ENCODE measurements at regions not wholly inside any gene's neighbourhood (a gene's known extent, or its start where the extent isn't known, plus 50 kb on each side); places are given as distances from the start of the nearest gene placed in this dataset.

DNA sequence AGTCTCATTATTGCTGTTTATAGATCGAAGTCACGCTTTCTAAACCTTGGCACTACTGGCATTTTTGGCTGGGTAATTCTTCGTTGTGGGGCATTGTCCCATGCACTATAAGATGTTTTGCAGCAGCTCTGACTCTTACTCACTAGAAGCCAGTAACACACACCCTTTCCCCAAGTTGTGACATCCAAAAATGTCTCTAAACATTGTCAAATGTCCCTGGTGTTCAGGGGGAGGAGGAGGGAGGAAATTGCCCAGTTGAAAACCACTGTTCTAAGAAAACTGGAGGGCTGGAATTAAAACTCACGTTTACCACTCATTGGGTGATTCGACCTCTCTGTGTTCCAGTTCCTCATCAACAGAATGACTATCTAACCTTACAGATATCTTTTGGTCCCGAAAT, 115.7 kb upstream of the KLF7 start:
- intact Hi-C loops (cut with DNase I) = no loop called here
- no peak for DNase-seq
- no peak for ATAC-seq (ENCODE audit: poor library complexity)

DNA sequence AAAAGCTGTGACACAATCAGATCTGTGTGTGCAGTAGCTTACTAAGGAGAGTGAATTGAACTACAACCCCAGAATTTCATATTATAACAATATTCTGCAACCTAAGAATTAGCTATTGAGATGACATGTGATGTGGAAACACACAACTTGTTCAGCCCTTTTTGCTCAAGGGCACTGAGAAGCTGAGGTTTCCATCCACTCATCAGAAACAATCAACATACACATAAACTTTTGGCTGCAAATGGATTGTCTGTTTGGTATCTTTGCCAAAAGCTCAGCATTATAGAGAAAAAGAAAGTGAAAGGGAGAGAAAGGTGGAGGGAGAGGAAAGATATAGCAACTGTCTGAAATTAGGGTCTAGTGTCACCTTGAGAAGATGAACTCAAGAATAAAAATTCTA, 117.2 kb upstream of the KLF7 start:
- DNase-seq = no peak
- no peak for ATAC-seq (ENCODE audit: poor library complexity)
- intact Hi-C loops (cut with DNase I) = no loop called here

DNA sequence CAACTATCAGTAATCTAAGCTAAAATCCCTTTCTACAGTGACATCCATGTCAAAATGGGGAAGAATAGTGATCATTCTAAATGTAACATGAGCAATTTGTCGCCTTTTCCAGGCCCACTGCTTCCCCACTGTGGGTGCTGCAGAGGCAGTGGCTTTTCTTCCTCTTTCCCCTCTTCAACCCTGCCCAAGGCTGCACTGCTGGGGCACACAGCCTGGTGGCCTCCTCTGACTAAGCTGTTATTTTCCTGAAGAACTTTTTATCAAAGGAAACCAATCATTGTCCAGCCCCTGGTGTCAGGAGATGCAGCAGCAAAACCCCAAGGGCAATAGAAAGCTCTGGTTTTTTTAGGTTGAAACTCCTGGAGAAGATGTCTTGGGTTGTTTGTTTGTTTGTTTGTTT, 117.6 kb upstream of the KLF7 start:
- peak; percentile 59 for DNase-seq
- intact Hi-C loops (cut with DNase I) = no loop called here

DNA sequence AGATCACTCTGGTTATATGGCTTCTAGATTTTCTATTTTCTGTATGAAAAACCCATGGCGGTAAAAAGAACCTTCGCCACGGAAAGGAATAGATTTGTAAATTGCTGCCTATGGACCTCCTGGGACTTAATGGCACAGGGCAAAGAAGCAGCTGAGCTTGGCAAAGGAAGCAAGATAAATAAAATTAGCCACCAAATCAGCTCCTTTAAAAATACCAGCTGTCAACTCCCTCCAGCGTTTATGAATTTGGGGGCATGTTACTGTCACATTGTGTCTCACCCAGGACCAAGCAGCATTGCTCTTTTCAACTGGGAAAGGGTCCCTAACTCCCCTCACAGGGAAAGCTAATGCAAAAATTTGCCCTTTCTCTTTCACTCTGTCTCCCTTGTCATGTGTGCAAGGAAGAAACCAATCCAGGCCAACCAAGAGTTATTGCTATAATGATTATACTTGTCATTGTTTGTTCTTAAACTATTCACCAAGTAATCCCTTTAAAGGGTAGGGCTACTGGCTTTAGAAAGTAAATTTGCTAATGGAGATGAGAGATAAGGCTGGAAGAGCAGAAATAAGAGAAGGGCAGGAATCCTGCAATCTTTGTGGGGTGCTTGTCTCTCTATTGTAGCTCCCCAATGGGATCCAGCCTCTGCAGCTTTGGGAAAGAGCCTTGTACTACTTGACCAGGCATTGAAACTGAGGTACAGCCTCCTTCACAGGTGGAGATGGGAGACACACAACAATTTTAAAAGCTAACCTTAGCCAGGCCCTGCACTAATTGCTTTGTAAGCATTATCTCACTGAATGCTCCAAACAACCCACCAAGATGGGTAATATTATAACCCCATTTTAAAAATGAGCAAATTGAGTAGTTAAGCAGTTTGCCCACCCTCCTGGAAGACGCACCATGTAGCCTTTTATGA, 119.1 kb upstream of the KLF7 start:
- peak; percentile 80 for ATAC-seq (ENCODE audit: poor library complexity)
- DNase-seq = no peak
- intact Hi-C loops (cut with DNase I) = loop anchor here (2.0 kb wide), 1 partner anchor 50 kb away; no protein-coding TSS in a partner anchor

More for the DNA sequence above, 117.6 kb upstream of the KLF7 start:
- peak; percentile 59 for ATAC-seq (ENCODE audit: poor library complexity)

DNA sequence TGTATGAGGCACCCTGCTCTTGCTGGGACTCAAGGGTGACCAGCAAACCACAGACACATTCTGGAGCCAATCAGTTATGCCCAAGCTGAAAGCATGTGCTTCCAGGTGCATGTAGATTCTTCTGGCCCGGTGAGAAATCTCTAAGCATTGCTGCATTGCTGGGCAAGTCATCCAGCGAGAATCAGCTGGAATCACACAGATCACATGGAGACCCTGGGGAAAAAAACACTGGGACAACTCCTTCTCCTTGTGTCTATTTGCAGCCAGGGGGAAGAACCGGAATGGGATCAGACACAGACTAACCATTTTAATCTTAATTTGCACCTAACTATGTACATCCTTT, 119.7 kb upstream of the KLF7 start:
- DNase-seq (no peak), ATAC-seq (ENCODE audit: poor library complexity) (peak; percentile 11)
- intact Hi-C loops (cut with DNase I) = loop anchor here (2.0 kb wide), 1 partner anchor 49 kb away; no protein-coding TSS in a partner anchor

DNA sequence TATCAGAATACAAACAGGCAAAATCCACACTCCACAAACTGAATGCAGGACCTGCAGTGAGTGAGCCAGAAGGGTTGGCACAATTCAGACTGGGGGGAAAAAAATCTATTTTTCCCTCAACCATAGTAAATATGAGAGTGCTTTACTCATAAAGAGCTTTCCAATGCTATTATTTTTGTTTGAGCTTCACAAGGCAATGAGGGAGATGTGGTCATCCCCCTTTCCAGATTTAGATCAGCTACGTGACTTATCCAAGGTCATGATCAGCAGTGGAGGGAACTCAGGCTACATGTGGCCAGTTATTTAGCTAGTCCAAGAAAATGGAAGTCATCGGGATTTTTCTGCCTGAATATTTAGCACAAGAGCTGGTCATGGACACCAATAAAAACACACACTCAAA, 120.4 kb upstream of the KLF7 start:
- ATAC-seq (ENCODE audit: poor library complexity) (no peak), DNase-seq (no peak)
- intact Hi-C loops (cut with DNase I) = no loop called here

DNA sequence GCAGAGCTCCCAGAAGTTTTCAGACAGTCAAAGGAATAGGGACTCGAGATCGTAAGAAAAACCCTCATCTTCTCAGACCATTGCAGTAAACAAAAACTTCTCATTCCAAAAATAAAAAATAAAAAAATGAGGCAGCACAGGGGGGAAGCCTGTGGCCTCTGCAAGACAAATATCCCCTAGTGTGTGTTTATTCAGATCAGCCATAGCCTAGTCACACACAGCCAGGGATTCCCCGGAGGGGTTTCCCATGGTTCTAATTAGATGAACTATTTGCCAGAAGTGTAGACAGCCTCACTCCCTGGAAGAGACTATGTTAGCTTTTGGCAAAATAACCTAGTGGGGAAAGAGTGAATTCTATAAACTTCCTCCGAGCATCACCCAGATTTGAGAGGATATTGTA, 122.9 kb upstream of the KLF7 start:
- DNase-seq (no peak), ATAC-seq (ENCODE audit: poor library complexity) (no peak)
- intact Hi-C loops (cut with DNase I) = no loop called here

DNA sequence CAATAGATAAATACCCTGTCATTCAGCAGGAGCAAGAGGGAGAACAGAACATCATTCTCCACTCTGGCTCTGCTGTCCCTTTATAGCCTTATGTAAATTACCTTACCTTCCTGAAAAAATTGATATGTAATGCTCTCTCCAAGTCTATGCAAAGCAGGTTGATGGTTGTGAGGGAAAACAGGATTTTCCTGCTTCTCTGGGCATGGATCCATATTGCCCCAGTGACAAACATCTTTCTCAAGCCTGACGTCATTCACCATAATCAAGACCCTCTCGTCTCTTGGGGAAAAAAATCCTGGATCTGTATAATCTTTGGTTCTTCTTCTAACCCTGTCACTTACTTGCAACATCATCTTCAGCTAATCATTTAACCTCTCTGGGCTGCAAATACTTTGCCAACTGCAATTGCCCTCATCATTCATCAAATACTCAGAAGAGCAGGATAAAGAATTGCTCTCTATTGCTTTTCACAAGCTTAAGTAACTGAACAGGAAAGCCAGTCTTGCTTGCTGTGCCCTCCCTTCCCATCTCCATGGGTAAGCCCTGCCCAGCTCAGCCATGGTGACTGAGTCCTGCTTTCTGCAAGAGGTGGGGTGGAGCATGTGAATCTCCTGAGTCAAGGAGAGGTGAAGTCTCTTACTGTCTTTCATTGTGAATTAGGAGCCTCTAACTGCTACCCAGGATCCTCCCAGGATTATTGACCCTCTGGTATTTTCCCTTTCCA, 123.7 kb upstream of the KLF7 start:
- intact Hi-C loops (cut with DNase I) = no loop called here
- no peak for DNase-seq
- ATAC-seq (ENCODE audit: poor library complexity) = no peak

DNA sequence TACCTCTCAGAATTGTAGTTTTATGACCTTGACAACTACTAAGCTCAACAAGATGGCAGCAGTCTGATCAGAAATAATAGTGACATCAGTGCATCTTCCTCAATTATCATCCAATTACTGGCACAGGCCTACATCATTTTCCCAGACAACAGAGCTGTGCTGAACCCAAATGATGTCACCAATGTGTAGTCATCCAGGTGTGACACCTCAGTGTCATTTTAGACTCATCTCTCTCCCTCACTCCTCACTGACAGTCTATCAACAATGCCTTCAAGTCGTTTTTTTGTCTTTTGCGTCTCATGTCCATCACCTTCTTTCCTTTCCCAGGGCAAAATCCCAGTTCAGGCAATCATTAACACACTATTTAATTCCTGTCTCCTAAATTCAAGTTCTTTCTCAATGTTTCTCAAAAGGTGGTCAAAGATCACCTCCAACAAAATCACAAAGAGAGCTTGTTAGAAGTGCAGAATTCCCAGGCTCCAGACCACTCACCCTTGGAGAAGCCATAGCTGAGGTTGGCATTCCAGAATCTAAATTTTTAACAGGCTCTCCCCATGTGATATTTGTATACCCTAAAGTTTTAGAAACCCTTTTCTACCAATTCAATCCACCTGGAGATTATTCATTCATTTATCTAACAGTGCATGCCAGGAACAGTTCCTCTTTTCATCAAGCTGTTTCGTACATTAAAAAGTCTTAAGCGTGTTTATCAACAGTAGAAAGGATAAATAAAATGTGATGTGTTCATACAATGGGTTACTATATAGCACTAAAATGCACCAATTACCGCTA, 125.3 kb upstream of the KLF7 start:
- ATAC-seq (ENCODE audit: poor library complexity) (no peak), DNase-seq (no peak)
- intact Hi-C loops (cut with DNase I) = no loop called here

DNA sequence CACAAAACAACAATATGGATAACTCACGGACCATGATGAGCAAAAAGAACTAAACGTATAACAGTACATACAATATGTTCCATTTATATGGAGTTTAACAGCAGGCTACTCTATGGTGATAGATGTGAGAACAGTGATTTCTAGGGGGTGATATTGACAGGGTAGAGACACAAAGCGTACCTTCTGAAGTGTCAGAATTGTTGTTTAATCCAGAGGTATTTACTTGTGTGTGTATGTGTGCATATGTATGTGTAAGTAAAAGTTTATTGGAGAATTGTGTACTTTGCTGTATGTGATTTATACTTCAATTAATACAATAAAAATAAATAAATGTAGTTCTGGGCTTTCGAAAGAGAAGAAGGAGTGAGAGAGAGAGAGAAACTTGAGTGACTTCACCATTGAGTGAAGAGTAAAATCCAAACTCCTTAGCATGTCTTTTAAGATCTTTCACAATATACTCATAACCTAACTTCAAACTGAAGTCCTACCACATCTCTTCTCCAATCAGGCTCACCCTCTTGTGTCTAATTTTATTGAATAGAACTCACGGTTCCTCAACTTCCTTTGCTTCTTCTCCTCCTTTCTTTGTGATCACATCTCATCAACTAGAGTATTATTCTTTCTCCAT, 126.0 kb upstream of the KLF7 start:
- ATAC-seq (ENCODE audit: poor library complexity) = no peak
- intact Hi-C loops (cut with DNase I) = no loop called here

DNA sequence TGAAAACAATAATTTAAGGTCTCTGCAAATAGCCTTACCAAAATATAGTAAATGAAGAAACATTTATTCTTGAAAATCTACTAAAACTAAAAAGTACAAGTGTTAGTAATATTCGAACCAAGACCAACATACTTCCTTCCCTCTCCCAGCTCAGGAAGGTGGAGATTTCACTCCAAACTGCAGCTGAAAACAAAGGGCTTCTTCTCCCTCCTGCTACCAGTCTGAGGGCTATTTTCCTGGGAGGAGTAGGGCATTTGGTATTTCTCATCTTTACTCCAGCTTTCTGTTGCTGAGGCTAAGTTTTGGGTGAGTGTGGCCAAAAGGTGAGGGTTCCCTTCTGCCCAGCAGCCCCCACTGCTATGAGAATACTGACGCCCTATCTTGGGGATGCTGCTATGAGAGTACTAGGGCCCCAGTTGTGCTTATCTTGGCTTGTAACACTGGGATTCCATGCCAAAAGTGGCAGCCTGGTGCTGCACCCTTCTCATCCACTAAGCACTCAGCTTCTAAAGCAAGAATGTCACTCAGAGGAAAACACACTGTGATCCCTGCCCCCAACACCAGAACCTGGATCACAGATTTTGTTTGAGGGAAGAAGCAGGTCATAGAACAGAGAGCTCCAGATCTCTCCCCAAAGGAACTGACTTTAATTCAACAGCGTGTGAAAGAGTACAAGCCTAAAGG, 130.7 kb upstream of the KLF7 start:
- ATAC-seq (ENCODE audit: poor library complexity) (peak; percentile 95), DNase-seq (no peak)
- intact Hi-C loops (cut with DNase I) = no loop called here

More for the DNA sequence above, 126.0 kb upstream of the KLF7 start:
- DNase-seq = no peak

DNA sequence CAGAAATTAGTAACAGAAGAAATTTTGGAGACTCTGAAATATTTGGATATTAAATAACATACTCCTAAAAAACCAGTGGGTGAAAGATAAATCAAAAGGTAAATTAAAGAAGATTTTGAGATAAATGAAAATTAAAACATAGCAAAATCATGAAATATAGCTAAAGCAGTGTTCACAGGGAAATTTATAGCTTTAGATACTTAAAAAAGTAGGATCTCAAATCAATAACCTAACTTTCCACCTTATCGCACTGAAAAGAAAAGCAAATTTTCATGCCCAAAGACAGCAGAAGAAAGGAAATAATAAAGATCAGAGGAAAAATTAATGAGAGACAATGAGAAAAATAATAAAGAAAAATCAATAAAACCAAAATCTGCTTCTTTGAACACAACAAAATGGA, 135.1 kb upstream of the KLF7 start:
- ATAC-seq (ENCODE audit: poor library complexity) = no peak
- intact Hi-C loops (cut with DNase I) = no loop called here
- DNase-seq = no peak

DNA sequence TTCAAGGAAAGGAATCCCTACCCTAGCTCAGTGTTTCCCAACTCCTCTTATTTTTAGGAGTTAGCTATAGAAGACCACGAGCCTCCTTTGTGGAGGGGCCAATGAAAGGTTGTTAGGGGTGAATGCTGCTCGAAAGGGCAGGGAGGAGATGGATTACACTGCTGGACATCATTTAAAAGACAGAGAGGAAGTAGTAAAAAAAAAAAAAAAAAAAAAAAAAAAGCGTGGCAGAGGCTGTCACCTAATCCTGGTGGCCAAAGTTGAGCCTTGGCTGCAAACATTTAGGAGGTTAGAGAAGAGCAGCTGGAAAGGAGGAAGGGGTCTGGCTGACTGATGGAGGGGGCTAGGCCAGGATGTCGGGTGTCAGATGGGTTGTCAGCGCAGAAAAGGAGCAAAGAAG, 139.0 kb upstream of the KLF7 start:
- DNase-seq (no peak), ATAC-seq (ENCODE audit: poor library complexity) (no peak)
- intact Hi-C loops (cut with DNase I) = no loop called here

DNA sequence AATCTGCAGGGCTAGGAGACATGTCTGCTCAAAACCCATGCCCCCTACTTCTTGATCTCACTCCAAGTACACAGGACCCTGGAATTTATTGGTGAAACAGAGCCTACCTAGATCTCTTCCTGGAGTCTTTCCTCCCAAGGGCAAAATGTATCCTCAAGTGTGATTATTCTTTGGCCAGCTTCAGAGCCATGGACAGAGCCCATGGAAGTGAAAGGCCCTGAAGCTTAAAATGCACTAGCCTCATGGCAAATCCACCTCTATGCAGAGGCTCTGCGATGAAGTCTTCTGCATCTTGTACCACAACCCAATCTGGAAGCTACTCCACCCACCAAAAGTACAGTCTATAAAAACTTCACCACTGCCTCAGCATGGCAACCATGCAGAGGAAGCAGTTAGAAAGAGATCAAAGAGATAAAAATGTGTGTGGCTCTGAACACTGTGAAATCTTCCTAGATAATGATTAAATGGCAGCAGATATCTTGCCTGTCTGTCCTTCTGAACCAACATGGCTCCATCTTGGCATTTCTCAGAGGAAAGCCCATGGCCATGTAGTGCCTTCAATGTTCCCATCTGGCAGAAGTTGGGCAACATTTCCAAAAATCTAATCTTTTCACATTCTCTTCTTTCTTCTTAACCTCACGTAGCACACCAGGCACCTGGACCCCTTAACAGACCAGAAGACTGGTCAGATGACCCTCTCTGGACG, 142.9 kb upstream of the KLF7 start:
- DNase-seq (no peak), ATAC-seq (ENCODE audit: poor library complexity) (no peak)
- intact Hi-C loops (cut with DNase I) = no loop called here

DNA sequence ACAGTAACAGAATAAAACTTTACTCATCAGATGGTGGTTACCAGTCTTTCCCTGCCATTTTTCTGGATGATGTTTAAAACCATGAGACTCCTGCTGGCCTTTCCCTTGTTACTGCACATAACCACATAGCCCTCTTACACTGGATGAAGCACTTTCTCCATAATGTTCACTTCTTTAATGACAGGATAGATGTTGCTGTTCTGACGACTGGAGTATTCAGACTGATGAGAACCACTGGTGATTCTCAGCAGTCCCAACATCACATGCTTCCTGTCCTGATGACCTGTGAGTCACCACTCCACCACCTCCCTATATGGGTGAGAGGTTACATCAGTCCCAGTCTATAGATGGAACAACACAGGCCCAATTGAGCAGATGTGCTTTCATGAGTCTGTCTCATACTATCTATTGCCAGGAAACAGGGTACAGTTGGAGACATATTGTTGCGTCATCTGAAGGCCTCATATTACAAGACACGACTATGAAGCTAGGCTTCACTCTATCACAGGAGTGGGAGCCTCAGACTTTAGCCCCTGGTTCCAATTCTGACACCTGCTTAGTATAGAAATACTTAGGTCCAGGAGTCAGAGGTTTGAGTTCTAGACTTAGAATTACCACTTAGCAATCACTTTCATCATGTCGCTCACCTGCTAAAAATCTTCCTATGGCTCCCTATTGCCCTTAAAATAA, 145.7 kb upstream of the KLF7 start:
- DNase-seq (no peak), ATAC-seq (ENCODE audit: poor library complexity) (peak; percentile 85)
- intact Hi-C loops (cut with DNase I) = no loop called here

DNA sequence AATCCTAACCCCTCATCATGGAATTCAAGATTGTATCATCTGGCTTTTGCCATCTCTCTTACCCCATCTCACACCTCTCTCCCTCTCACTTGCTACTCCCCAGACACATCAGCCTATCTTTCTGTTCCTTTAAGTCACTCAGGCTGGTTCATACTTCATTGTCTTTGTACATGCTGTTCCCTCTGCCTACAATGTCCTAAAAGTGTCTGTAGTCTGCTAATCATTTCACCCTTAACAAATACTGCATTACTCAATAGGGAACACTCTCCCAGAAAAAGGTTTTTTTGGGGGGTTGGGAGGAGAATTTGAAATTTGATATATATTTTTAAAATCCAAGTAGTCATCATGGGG, 146.2 kb upstream of the KLF7 start:
- DNase-seq (no peak), ATAC-seq (ENCODE audit: poor library complexity) (no peak)
- intact Hi-C loops (cut with DNase I) = no loop called here

DNA sequence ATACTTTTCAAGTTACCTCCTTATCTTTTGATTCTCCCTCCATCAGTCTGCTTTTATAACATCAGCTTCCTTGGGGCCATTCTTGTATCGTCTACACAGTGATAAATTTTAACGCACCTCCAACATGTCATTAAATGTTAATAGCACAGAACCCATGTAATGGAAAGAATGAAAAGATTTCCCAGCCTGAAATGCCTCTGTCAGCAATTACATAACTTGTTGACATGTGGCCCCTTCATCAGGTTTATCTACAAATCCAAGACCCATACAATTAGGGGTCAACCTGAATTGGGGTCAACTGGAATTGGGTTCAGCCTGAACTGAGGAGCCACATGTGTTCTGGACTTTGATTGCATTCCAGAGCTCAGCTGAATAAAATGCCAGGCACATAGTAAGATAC, 148.2 kb upstream of the KLF7 start:
- intact Hi-C loops (cut with DNase I) = no loop called here
- DNase-seq = no peak
- no peak for ATAC-seq (ENCODE audit: poor library complexity)
